SHP77 (cell line): ENCODE measurements at regions not wholly inside any gene's neighbourhood (a gene's known extent, or its start where the extent isn't known, plus 50 kb on each side); places are given as distances from the start of the nearest gene placed in this dataset.
"Not testable (repeated sequence)": the region's sequence is repeated elsewhere in the genome, so short reads cannot be mapped to it uniquely, and the experiment has no call there.

ENCODE experiments used
- DNase-seq, 2 experiments: peaks; one replicate each; lab custom pipeline; 2025; lab: John Stamatoyannopoulos, UW

GRCh38 chr5:138702166-138703077 lies 50.8 kb upstream of the CTNNA1 start:
- DNase-seq, result no peak

DNA sequence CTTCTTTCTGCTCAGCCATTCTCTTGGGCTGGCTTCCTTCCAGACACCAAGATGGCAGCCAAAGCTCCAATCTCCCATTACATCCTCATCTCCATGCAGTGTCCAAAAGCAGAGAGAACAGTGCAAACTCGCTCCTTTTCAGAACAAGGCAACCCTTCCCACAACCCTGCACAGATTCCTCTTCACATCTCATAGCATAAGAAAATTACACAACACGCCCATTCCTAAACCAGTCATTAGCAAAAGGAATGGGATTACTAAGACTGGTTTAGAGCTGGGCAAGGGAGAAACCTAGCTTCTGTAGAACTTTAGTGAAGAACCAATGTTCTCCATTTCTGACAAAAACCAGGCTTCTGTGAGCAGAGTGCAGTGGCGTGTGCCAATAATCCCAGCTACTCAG lies 51.5 kb upstream of the CTNNA1 start:
- DNase-seq, result no peak

GRCh38 chr5:138700581-138701362 lies 52.5 kb upstream of the CTNNA1 start:
- no peak for DNase-seq

DNA sequence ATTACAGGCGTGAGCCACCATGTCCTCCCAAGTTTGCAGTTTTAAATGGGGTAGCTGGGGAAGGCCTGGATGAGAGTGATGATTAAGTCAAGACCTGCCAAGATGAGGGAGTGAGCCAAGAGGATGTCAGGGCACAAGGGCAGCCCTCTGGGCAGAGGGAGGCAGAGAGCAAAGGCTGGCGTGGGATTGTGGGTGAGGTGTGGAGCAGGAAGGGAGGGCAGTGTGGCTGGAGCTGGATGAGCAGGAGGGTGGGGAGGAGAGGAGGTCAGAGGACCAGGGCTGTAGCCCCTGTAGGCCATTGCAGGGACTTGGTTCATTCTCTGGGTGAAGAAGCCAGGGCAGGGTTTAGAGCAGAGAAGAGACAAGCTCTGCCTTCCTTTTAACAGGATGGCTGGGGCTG lies 53.7 kb upstream of the CTNNA1 start:
- DNase-seq, result no peak

GRCh38 chr5:138698713-138699112 lies 54.5 kb upstream of the CTNNA1 start:
- DNase-seq, result no peak

GRCh38 chr5:138697720-138698360 lies 55.4 kb upstream of the CTNNA1 start:
- DNase-seq, result no peak

DNA sequence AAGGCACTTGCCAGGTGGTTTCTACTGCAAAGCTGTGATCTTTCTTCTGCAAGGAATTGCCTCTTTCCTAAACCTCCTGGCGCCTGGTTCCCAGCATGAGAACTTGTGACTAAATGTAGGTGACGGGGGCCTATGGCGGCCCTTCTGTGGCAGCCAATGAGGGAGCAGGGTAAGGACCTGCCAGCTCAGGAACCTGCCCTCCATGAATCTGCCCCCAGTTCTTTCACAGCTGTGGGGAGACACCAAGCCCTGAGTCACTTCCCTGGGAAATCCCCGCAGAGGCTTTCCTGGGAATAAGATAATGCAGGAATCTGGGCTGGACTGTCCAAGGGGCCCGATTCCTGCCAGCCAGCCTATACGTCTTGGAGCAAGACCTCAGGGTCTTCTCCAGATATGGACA lies 56.7 kb upstream of the CTNNA1 start:
- no peak for DNase-seq

- DNase-seq, result no peak
These were observed 57.4 kb upstream of the CTNNA1 start for GRCh38 chr5:138695781-138696180.

DNA sequence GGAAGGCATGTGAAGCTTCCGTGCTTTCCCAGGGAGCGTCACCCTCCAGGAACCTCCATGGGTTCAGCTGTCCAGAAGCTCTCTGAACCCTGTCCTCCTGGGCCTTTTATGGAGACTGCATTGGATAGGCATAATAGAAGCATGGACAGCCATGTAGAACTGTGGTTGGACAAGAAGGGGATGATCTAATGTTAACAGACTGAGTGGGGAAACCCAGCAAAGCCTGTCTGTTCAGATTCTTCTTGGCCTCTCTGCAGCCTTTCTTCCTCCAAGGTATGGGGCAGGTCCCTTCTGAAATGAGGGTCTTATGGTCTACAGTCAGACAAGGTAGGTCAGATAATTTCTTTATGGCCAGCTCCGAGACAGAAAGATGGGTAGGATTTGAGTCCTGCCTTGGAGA lies 59.1 kb upstream of the CTNNA1 start:
- DNase-seq, result no peak

GRCh38 chr5:138692370-138692769 lies 60.9 kb upstream of the CTNNA1 start:
- no peak for DNase-seq

- no peak for DNase-seq
These were observed 66.6 kb upstream of the CTNNA1 start for GRCh38 chr5:138686668-138687067.

DNA sequence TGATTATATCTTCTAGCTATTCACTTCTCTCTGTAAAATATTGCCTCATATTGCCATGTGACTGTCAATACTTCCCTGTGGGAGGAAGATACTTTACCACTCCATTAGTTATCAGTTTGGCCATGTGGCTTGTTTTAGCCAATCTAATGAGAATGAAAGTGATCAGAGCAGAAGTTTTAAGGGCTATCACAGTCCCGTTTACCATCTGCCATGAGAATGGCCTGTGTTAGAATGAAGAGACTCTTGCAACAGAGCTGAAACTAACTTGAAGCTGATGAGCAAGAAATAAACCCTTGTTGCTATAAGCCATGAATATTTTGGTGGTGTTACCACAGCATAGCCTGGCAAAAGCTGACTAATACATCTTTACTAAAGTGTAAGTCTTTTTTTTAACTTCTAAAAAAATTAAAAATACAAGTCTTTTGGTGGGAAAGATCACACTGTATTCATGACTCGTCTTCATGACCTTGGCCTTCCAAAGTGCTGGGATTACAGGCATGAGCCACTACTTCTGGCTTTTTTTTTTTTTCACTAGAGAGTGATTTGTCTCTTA lies 68.0 kb upstream of the CTNNA1 start:
- no peak for DNase-seq

DNA sequence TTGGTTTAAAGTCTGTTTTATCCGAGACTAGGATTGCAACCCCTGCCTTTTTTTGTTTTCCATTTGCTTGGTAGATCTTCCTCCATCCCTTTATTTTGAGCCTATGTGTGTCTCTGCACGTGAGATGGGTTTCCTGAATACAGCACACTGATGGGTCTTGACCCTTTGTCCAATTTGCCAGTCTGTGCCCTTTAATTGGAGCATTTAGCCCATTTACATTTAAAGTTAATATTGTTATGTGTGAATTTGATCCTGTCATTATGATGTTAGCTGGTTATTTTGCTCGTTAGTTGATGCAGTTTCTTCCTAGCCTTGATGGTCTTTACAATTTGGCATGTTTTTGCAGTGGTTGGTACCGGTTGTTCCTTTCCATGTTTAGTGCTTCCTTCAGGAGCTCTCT lies 70.8 kb upstream of the CTNNA1 start:
- not testable (repeated sequence) for DNase-seq

GRCh38 chr5:138678826-138679225 lies 74.4 kb upstream of the CTNNA1 start:
- DNase-seq, result not testable (repeated sequence)

DNA sequence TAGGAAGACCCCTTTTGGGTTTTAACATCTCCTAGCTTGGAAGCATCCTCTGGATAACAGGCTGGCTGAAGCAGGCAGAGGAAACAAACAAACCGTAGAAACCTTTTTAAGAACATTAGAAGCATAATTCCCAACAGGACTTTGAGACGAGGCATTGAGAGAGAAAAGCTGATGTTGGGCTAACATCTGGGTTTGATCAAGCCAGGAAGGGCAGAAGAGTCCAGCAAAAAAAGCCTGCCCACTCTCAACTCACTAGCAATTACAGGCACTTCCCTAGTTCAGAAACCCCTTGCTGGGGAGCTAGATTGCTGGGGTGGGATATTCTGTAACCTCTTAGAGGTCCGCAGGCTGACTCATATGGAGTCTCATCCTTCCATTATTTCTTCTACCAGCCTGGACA lies 75.4 kb upstream of the CTNNA1 start:
- no peak for DNase-seq

- no peak for DNase-seq
These were observed 76.5 kb upstream of the CTNNA1 start for GRCh38 chr5:138676556-138677193.

- no peak for DNase-seq
These were observed 77.2 kb upstream of the CTNNA1 start for GRCh38 chr5:138676002-138676401.

GRCh38 chr5:138668451-138669380 lies 84.5 kb upstream of the CTNNA1 start:
- no peak for DNase-seq

GRCh38 chr5:138667782-138668331 lies 85.4 kb upstream of the CTNNA1 start:
- not testable (repeated sequence) for DNase-seq

GRCh38 chr5:138666226-138666742 lies 86.9 kb upstream of the CTNNA1 start:
- no peak for DNase-seq
